Thoracic aorta (tissue), 2 donors: ENCODE measurements at regions not wholly inside any gene's neighbourhood (a gene's known extent, or its start where the extent isn't known, plus 50 kb on each side); places are given as distances from the start of the nearest gene placed in this dataset.
A peak's percentile ranks its signal among the peaks of the same experiment; 100 is the strongest.
"Not testable (repeated sequence)": the region's sequence is repeated elsewhere in the genome, so short reads cannot be mapped to it uniquely, and the experiment has no call there.

Experiments
- ATAC-seq: fragments of 150-250 bp; one replicate; pipeline ENCODE4 v1.8.0; 2017; ENCODE audit warnings: low read depth; ENCODE audit not compliant: insufficient number of reproducible peaks, low FRiP score
- DNase-seq: peaks from one replicate; pipeline ENCODE4 v3.0.0-alpha.2; 2020; ENCODE audit warnings: low spot score
- H3K27ac ChIP-seq, 2 donors: fragments of 200-600 bp; sonication (generic); 1 replicate in 1 of 2; 2 replicates in 1 of 2; pipeline ENCODE4 v1.5.1; 2016; ENCODE audit warnings: mild to moderate bottlenecking in 2 of 2, moderate library complexity in 2 of 2
- H3K27me3 ChIP-seq: fragments of 200-600 bp; sonication (generic); replicated peaks from 2 replicates; pipeline ENCODE4 v1.6.0; 2016; ENCODE audit warnings: mild to moderate bottlenecking; ENCODE audit not compliant: insufficient read depth
- H3K36me3 ChIP-seq: fragments of 200-600 bp; sonication (generic); one replicate; pipeline ENCODE4 v1.5.1; 2016
- H3K4me1 ChIP-seq, 2 donors: fragments of 200-600 bp; sonication (generic); 1 replicate in 1 of 2; 2 replicates in 1 of 2; pipeline versions ENCODE4 v1.5.1 to v1.6.0; 2016; ENCODE audit warnings: low read depth in 2 of 2, mild to moderate bottlenecking in 1 of 2; ENCODE audit not compliant: control insufficient read depth in 1 of 2
- H3K4me3 ChIP-seq: fragments of 200-600 bp; sonication (generic); 2 replicates; pipeline ENCODE4 v1.5.1; 2016; ENCODE audit warnings: mild to moderate bottlenecking
- H3K9me3 ChIP-seq: fragments of 200-600 bp; sonication (generic); 2 replicates; pipeline ENCODE4 v1.5.1; 2016
- TF ChIP-seq, protein P1 (sequence below): fragments of 200-600 bp; sonication (generic); IDR thresholded peaks from one replicate; pipeline ENCODE4 v1.5.1; 2019; ENCODE audit warnings: antibody characterized with exemption

DNA sequence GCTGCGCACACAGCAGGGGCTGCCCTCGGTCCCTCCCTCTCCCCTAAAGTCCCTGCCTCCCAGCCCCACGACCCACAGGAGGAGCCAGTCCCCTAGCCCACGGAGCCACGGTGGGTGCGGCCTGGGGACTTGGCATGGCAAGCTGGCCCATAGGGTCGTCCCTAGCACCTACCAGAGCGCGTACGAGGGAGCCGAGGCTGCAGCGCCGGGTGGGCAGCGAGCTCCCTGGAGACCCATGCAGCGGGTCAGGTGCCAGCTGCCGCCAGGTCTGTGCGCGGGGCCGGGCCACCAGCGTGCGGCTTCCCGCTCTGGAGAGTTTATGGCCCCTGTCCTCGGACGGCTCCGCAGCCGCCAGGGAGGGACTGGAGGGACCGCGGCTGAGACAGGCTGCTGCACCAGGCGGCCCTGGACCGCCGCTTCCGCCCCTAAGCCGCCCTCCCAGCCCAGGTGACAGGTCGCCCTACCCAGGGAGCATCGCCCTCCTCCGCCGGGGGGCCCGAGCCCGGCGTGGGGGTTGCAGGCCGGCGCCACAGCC is 273.6 kb downstream of the CCDC74A start:
- ATAC-seq (no peak), DNase-seq (no peak)
- peak overlapping the region; percentile 56 for H3K4me3 ChIP-seq

DNA sequence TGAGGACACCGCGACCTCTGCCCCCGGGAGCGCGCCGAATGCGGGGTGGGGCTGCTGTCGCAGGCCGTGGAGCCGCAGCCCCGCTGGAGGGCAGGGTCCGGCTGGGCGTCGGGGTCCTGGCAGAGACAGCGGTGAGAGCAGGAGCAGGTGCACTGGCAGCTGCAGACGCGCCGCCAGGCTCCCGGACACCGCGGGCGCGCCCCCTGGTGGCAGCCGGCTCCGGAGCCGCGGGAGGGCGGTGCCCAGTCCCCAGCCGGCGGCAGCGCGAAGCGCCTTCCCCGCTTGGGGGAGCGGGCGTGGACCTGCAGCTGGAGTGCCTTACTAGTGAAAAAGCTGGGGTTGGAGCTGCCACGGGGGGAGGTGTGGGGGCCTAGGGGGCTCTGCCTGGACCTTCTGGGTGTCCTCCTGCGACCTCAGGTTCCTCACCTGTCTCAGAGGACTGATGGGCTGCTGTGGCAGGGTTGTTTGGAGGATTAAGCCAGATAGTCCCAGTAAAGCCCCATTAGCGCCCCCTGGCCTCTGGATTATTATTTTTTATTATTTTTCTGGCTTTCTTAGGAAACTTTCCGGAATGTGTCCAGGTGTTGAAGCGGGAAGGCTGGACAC is 274.2 kb downstream of the CCDC74A start:
- not testable (repeated sequence) for H3K36me3 ChIP-seq, DNase-seq, H3K27me3 ChIP-seq, ATAC-seq, H3K27ac ChIP-seq, H3K9me3 ChIP-seq
- TF ChIP-seq, protein P1, sequence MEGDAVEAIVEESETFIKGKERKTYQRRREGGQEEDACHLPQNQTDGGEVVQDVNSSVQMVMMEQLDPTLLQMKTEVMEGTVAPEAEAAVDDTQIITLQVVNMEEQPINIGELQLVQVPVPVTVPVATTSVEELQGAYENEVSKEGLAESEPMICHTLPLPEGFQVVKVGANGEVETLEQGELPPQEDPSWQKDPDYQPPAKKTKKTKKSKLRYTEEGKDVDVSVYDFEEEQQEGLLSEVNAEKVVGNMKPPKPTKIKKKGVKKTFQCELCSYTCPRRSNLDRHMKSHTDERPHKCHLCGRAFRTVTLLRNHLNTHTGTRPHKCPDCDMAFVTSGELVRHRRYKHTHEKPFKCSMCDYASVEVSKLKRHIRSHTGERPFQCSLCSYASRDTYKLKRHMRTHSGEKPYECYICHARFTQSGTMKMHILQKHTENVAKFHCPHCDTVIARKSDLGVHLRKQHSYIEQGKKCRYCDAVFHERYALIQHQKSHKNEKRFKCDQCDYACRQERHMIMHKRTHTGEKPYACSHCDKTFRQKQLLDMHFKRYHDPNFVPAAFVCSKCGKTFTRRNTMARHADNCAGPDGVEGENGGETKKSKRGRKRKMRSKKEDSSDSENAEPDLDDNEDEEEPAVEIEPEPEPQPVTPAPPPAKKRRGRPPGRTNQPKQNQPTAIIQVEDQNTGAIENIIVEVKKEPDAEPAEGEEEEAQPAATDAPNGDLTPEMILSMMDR = peak; percentile 78
- H3K4me1 ChIP-seq = peaks cover 3 to 13% of the 10 kb centered on the region in 2 donors
- H3K4me3 ChIP-seq = peak overlapping the region; percentile 56

More for the DNA sequence above, 273.6 kb downstream of the CCDC74A start:
- Histone ChIP-seq H3K4me1 (peaks cover 3 to 13% of the 10 kb centered on the region in 2 donors), H3K9me3 (no peaks in the 10 kb centered on the region), H3K36me3 (no peaks in the 10 kb centered on the region), H3K27ac (no peak overlapping the region), H3K27me3 (no peaks in the 10 kb centered on the region)
- TF ChIP-seq, protein P1 = no peak

DNA sequence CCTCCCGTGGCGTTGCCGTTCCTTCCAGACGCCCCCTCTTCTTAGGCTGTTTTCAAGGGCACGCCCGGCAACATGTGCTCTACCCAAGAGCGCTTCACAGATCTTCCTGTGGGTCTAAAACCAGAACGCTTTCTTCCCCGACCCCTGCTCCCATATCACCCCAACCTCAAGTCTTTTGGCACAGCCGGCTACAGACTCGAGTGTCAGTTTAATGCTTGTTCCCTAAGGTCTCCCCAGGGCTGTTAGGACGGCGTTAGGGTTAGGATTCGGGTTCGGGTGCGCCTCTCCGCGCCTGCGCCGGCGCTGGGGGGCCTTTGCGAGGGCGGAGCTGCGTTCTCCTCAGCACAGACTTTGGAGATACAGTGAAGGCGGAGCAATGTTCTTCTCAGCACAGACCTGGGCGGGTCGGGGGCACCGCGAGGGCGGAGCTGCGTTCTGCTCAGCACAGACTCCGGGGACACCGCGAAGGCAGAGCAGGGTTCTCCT is 274.7 kb downstream of the CCDC74A start:
- H3K9me3 ChIP-seq, ATAC-seq, H3K36me3 ChIP-seq, DNase-seq, H3K27ac ChIP-seq, H3K27me3 ChIP-seq: not testable (repeated sequence)
- peak overlapping the region; percentile 56 for H3K4me3 ChIP-seq
- peaks cover 3 to 13% of the 10 kb centered on the region in 2 donors for H3K4me1 ChIP-seq

DNA sequence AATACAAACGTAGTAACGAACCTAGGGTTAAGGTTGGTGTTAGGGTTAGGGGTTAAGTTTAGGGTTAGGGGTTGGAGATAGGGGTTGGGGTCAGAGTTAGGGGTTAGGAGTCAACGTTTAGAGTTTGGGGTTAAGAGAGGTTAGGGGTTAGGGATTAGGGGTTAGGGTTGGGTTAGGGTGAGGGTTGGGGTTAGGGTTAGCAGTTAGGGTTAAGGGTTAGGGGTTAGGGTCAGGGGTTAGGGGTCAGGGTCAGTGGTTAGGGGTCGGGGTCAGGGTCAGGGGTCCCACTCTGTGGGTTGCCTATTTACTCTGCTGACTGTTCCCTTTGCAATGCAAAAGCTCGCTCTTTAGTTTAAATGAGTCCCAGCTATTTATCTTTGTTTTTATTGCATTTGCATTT is 275.5 kb downstream of the CCDC74A start:
- ATAC-seq = not testable (repeated sequence)

DNA sequence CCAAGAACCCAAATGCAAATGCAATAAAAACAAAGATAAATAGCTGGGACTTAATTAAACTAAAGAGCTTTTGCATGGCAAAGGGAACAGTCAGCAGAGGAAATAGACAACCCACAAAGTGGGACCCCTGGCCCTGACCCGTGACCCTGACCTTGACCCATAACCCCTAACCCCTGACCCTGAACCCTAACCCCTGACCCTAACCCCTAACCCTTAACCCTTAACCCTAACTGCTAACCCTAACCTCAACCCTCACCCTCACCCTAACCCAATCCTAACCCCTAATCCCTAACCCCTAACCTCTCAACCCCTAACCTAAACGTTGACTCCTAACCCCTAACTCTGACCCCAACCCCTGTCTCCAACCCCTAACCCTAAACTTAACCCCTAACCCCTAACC is 284.9 kb downstream of the CCDC74A start:
- H3K4me3 ChIP-seq, DNase-seq, ATAC-seq, H3K27ac ChIP-seq, H3K9me3 ChIP-seq, H3K36me3 ChIP-seq, H3K4me1 ChIP-seq, H3K27me3 ChIP-seq: not testable (repeated sequence)

More for the DNA sequence above, 275.5 kb downstream of the CCDC74A start:
- peaks cover 3 to 13% of the 10 kb centered on the region in 2 donors for H3K4me1 ChIP-seq
- not testable (repeated sequence) for DNase-seq, H3K9me3 ChIP-seq, H3K4me3 ChIP-seq, H3K27ac ChIP-seq, H3K36me3 ChIP-seq, H3K27me3 ChIP-seq

DNA sequence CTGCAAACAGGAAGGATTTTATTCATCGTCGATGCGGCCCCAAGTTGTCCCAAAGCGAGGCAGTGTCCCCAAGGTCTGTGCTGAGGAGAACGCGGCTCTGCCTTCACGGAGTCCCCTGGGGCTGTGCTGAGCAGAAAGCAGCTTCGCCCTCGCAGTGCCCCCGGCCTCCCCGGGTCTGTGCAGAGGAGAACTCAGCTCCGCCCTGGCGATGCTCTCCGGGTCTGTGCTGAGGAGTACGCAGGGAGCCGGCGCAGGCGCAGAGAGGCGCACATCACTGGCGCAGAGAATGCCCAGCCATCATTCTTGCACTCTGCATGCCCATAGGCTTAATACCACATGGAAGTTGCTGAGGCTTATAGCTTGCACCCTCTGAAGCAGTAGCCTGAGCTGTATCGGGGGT is 285.7 kb downstream of the CCDC74A start:
- not testable (repeated sequence) for H3K4me1 ChIP-seq, H3K27ac ChIP-seq, H3K4me3 ChIP-seq, DNase-seq, ATAC-seq, H3K9me3 ChIP-seq, H3K27me3 ChIP-seq, H3K36me3 ChIP-seq

DNA sequence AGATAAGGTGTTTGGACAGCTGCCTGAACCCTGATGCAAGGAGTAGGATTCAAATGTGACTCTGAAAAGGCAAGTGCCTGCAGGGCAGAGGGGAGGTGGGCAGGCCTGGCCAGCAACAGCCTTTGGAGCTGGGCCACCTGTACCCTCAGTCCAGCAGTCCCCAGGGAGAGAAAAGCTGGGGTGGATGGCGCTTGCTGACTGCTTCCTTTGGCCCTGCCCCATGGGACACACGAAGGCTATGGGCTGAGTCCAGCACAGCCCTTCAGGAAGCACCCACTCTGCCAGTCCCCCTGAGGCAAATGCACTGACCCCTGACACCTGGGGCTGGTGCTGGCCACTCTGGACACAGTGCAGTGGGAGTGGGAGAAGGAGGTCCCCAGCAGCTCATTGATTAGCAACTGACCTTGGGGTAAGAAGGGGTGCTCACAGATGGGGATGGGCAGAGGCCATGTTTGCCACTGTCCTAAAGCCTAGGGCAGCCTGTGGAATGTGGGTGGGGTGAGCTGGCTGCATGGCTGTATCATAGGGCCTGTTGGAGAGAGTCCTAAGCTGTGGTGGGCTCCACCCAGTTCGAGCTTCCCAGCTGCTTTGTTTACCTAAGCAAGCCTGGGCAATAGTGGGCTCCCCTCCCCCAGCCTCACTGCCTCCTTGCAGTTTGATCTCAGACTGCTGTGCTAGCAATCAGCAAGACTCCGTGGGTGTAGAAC is 290.7 kb downstream of the CCDC74A start:
- H3K27ac ChIP-seq, ATAC-seq, H3K9me3 ChIP-seq, H3K27me3 ChIP-seq, H3K4me1 ChIP-seq, H3K4me3 ChIP-seq, H3K36me3 ChIP-seq, DNase-seq: not testable (repeated sequence)

DNA sequence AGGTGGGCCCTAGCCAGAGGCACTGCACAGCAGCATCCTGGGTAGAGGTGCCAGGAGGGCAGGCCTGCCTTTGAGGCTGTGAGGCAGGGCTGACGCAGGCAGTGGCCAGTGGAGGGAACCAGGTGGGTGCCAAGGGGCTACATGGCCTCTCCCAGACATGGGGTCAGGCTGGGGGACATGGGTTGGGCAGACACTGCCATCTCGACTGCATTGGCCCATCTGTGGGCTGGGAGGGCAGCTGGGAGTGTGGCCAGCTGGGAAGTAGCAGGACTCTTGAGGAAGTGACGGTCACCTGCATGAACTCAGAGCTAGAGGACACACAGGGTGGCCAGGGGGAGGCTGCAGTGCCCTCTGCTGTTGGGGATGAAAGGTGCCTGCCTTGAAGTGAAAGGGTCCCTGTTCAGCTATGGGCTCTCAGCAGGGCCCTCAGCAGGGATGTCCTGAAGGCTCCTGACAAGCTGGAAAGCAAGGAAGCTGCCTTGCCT is 294.6 kb downstream of the CCDC74A start:
- not testable (repeated sequence) for H3K36me3 ChIP-seq, H3K4me1 ChIP-seq, ATAC-seq, H3K9me3 ChIP-seq, H3K4me3 ChIP-seq, DNase-seq, H3K27me3 ChIP-seq, H3K27ac ChIP-seq

DNA sequence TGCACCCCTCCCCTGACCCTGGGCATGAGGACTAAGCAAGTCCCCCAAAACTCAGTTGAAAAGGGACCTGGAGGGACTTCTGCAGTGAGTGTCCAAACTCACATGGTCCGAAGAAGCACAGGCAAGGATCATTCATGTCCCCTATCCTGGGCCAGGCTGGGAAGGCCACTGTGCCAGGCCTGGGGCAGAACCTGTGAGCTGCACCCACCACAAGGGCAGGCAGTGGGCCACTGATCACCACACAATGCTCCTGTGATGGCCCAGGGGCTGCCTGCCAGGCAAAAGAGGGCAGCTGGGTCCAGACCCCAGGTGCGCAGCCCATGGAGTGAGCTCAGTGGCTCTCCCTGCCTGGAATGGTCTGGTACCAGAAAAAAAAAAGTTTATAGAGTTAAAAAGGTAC is 295.4 kb downstream of the CCDC74A start:
- not testable (repeated sequence) for ATAC-seq, H3K36me3 ChIP-seq, H3K9me3 ChIP-seq, H3K4me3 ChIP-seq, H3K4me1 ChIP-seq, H3K27ac ChIP-seq, H3K27me3 ChIP-seq, DNase-seq

DNA sequence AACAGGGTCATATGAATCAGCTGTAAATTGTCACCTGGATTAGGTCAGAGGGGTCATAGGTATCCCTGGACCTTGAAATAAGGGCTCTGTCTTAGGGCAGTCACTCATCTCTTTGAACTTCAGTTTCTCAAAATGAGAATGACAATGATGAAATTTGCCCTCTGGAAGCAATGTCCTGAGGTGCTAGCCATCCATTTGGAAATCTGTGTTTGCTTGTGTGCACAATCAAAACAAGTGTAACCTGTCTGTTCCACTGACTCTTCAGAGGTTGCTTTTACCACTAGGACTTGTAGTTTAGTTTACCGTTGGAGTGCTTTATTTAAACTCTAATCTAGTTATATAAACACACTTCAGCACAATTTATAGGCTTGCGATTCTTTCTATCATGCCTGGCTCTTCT is 297.3 kb downstream of the CCDC74A start:
- H3K27ac ChIP-seq, H3K4me1 ChIP-seq, DNase-seq, H3K9me3 ChIP-seq, H3K36me3 ChIP-seq, H3K4me3 ChIP-seq, H3K27me3 ChIP-seq, ATAC-seq: not testable (repeated sequence)
